ENCODE measurements at regions not wholly inside any gene's neighbourhood (a gene's known extent, or its start where the extent isn't known, plus 50 kb on each side); places are given as distances from the start of the nearest gene placed in this dataset.

- TF ChIP-seq TBP (IDR thresholded peaks at IDR 0.05; ENCODE audit: low read depth, low read length) (no peak), JUN (IDR thresholded peaks at IDR 0.05; ENCODE audit: low read depth, low read length) (no peak), GABPA (IDR thresholded peaks at IDR 0.05; ENCODE audit: borderline replicate concordance, insufficient read depth, low read length) (no peak), CEBPB (IDR thresholded peaks at IDR 0.05; ENCODE audit: low read depth, low read length) (no peak), YY1 (IDR thresholded peaks at IDR 0.05; ENCODE audit: low read depth, low read length) (no peak), NRF1 (IDR thresholded peaks at IDR 0.05; ENCODE audit: low read depth, low read length) (no peak), SP2 (IDR thresholded peaks at IDR 0.05; ENCODE audit: low read length) (no peak), RBBP5 (IDR thresholded peaks at IDR 0.05; ENCODE audit: borderline replicate concordance, low read depth, low read length) (no peak), CTBP2 (IDR thresholded peaks at IDR 0.05; ENCODE audit: borderline replicate concordance, insufficient read depth, insufficient read length, low read length) (no peak), SUZ12 (IDR thresholded peaks at IDR 0.05; ENCODE audit: low read length) (no peak), MAFK (IDR thresholded peaks at IDR 0.05; ENCODE audit: low read depth, low read length) (no peak), E2F6 (IDR thresholded peaks at IDR 0.05) (no peak), PHF8 (conservative IDR thresholded peaks at IDR 0.05; ENCODE audit: low read depth, low read length) (no peak)
- no peaks in the 10 kb centered on the region for H3K9me3 ChIP-seq (ENCODE audit: insufficient read depth in 2 of 2, low read depth in 1 of 2, low read length in 1 of 2)
- H3K9ac ChIP-seq (replicated peaks in 1 of 4; ENCODE audit: extremely low read depth in 1 of 4, low read depth in 3 of 4, low read length in 3 of 4), result no peak overlapping the region
- ChIA-PET CTCF (ENCODE audit: partially characterized antibody) (no interaction called here), POLR2A (ENCODE audit: partially characterized antibody) (no interaction called here)
- H3K27ac ChIP-seq (ENCODE audit: low read depth, low read length), result no peak overlapping the region
- no peaks in the 10 kb centered on the region for H3K23me2 ChIP-seq (ENCODE audit: low read depth, low read length)
- DNase-seq (ENCODE audit: low read depth in 1 of 2, low spot score in 2 of 2), result no peak
- no peak overlapping the region for H2AFZ ChIP-seq (ENCODE audit: low read length)
- H3K79me1 ChIP-seq (ENCODE audit: low read depth, low read length), result no peaks in the 10 kb centered on the region
- no peak overlapping the region for H3K23ac ChIP-seq (ENCODE audit: insufficient read length)
- H4K5ac ChIP-seq (ENCODE audit: insufficient read length, low read depth, low read length), result no peak overlapping the region
- FAIRE-seq, result no peak
- no peak overlapping the region for H3K4ac ChIP-seq (replicated peaks; ENCODE audit: insufficient read length, low read depth, low read length)
- no peak overlapping the region for H2BK20ac ChIP-seq (ENCODE audit: low read length)
- no peaks in the 10 kb centered on the region for H3K36me3 ChIP-seq (ENCODE audit: control insufficient read depth in 2 of 4, insufficient read depth in 4 of 4, low read length in 3 of 4)
- no peak overlapping the region for H2BK12ac ChIP-seq (ENCODE audit: low read depth, low read length)
- no peak overlapping the region for H4K91ac ChIP-seq (replicated peaks; ENCODE audit: insufficient read length, low read length)
- no peaks in the 10 kb centered on the region for H4K20me1 ChIP-seq (replicated peaks in 1 of 2; ENCODE audit: control insufficient read depth in 1 of 2, insufficient read depth in 2 of 2, low read length in 2 of 2)
- no peak overlapping the region for H3K18ac ChIP-seq (ENCODE audit: extremely low read depth, low read length)
- no peak overlapping the region for H3K4me3 ChIP-seq (ENCODE audit: extremely low read depth in 1 of 4, insufficient read depth in 2 of 4, low read depth in 3 of 4, low read length in 4 of 4)
- H4K8ac ChIP-seq (ENCODE audit: extremely low read depth, insufficient read depth, low read length), result no peak overlapping the region
- H3K56ac ChIP-seq (replicated peaks; ENCODE audit: insufficient read length, low read depth, low read length), result no peak overlapping the region
- no peak overlapping the region for H2BK120ac ChIP-seq (replicated peaks; ENCODE audit: low read depth, low read length)
- no peak overlapping the region for H2BK15ac ChIP-seq (ENCODE audit: low read length)
- no peaks in the 10 kb centered on the region for H3K79me2 ChIP-seq (ENCODE audit: control insufficient read depth in 1 of 2, insufficient read depth in 2 of 2, low read length in 2 of 2)
- no peaks in the 10 kb centered on the region for H3K4me1 ChIP-seq (replicated peaks in 1 of 4; ENCODE audit: control insufficient read depth in 3 of 4, insufficient read depth in 4 of 4, low read length in 3 of 4)
- H2AK5ac ChIP-seq (ENCODE audit: low read depth, low read length), result no peak overlapping the region
- no peaks in the 10 kb centered on the region for H3K27me3 ChIP-seq (replicated peaks in 1 of 4; ENCODE audit: control insufficient read depth in 3 of 4, extremely low read depth in 1 of 4, insufficient read depth in 3 of 4, low read length in 3 of 4)
- H3K4me2 ChIP-seq (ENCODE audit: insufficient read depth in 1 of 2, low read depth in 2 of 2, low read length in 2 of 2), result no peak overlapping the region
- no peak overlapping the region for H3K14ac ChIP-seq (ENCODE audit: insufficient read length)
- no peak overlapping the region for H2BK5ac ChIP-seq (ENCODE audit: low read depth, low read length)
Observed at GRCh38 chr4:162803378-162803777, 363.3 kb downstream of the NAF1 start.

Measured in H1 (cell line).